ENCODE measurements at regions not wholly inside any gene's neighbourhood (a gene's known extent, or its start where the extent isn't known, plus 50 kb on each side); places are given as distances from the start of the nearest gene placed in this dataset.

GRCh38 chr4:89482251-89482650 lies 174.7 kb upstream of the GPRIN3 start:
- Histone ChIP-seq H3K27ac (no peak overlapping the region), H3K36me3 (no peaks in the 10 kb centered on the region), H3K4me1 (no peaks in the 10 kb centered on the region), H3K9me3 (no peaks in the 10 kb centered on the region), H3K4me3 (no peak overlapping the region), H3K27me3 (no peaks in the 10 kb centered on the region)
- intact Hi-C loops (cut with DNase I): no loop called here
- TF ChIP-seq CTCF (IDR thresholded peaks at IDR 0.05) (no peak), POLR2AphosphoS5 (IDR thresholded peaks at IDR 0.05; ENCODE audit: insufficient read depth in 1 of 2, low read depth in 1 of 2) (no peak), POLR2A (IDR thresholded peaks at IDR 0.05) (no peak)
- no peak for DNase-seq (ENCODE audit: extremely low spot score in 2 of 2)

DNA sequence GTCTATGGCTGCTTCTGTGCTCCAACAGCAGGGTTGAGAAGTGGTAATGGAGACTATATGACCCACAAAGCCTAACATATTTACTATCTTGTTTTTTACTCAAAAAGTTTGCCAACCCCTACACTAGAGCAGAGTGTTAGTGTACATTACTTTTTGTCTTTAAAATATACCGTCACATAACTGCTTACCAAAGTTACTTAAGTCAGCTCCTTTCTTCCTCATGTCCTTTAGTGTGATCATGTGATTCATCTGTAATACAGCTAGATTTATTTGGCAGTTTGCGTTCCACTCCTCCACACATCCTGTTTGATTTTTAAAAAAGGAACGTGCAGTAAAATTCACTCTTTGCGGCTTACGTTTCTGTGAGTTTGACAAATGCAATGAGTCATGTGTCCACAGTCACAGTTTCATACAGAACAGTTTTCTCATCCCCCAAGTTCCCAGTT lies 162.4 kb upstream of the GPRIN3 start:
- Histone ChIP-seq H3K4me3 (no peak overlapping the region), H3K27me3 (no peaks in the 10 kb centered on the region), H3K9me3 (no peaks in the 10 kb centered on the region), H3K27ac (no peak overlapping the region), H3K4me1 (peaks cover 8% of the 10 kb centered on the region), H3K36me3 (no peaks in the 10 kb centered on the region)
- intact Hi-C loops (cut with DNase I): no loop called here
- TF ChIP-seq POLR2A (IDR thresholded peaks at IDR 0.05): no peak
- no peak for TF ChIP-seq CTCF (IDR thresholded peaks at IDR 0.05)
- TF ChIP-seq POLR2AphosphoS5 (IDR thresholded peaks at IDR 0.05; ENCODE audit: insufficient read depth in 1 of 2, low read depth in 1 of 2): peak in 1 of 2 donors; percentile 47
- DNase-seq (ENCODE audit: extremely low spot score in 2 of 2): no peak

- no peak for DNase-seq (ENCODE audit: extremely low spot score in 2 of 2)
- no peak overlapping the region for H3K4me3 ChIP-seq
Observed at GRCh38 chr4:89469516-89469915, 161.9 kb upstream of the GPRIN3 start.

GRCh38 chr4:89468602-89469001 lies 161.0 kb upstream of the GPRIN3 start:
- no peak overlapping the region for H3K27ac ChIP-seq
- peaks cover 8% of the 10 kb centered on the region for H3K4me1 ChIP-seq
- no peaks in the 10 kb centered on the region for H3K9me3 ChIP-seq
- intact Hi-C loops (cut with DNase I): no loop called here
- H3K4me3 ChIP-seq: no peak overlapping the region
- DNase-seq (ENCODE audit: extremely low spot score in 2 of 2): no peak
- TF ChIP-seq CTCF (IDR thresholded peaks at IDR 0.05): no peak
- no peak for TF ChIP-seq POLR2AphosphoS5 (IDR thresholded peaks at IDR 0.05; ENCODE audit: insufficient read depth in 1 of 2, low read depth in 1 of 2)
- no peak for TF ChIP-seq POLR2A (IDR thresholded peaks at IDR 0.05)
- no peaks in the 10 kb centered on the region for H3K36me3 ChIP-seq
- no peaks in the 10 kb centered on the region for H3K27me3 ChIP-seq

More at GRCh38 chr4:89469516-89469915, 161.9 kb upstream of the GPRIN3 start:
- Histone ChIP-seq H3K27me3 (no peaks in the 10 kb centered on the region), H3K4me1 (peaks cover 8% of the 10 kb centered on the region), H3K27ac (no peak overlapping the region), H3K36me3 (no peaks in the 10 kb centered on the region), H3K9me3 (no peaks in the 10 kb centered on the region)
- intact Hi-C loops (cut with DNase I): no loop called here
- TF ChIP-seq POLR2A (IDR thresholded peaks at IDR 0.05) (no peak), CTCF (IDR thresholded peaks at IDR 0.05) (no peak), POLR2AphosphoS5 (IDR thresholded peaks at IDR 0.05; ENCODE audit: insufficient read depth in 1 of 2, low read depth in 1 of 2) (no peak)

DNA sequence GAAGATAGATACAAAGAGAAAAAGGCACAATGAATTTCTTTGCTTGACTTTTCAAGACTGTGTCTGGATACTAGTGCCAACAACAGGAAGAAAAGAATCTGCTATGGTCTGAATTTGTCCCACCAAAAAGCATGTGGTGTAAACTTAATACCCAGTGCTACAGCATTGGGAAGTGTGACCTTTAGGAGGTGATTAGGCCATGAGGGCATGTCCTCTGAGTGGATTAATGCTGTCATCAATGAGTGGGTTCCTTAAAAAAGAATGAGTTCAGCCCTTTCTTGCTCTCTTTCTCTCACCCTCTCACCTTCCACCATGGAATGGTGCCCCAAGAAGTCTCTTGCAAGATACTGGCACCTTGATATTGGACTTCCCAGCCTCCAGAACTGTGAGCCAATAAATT lies 155.7 kb upstream of the GPRIN3 start:
- intact Hi-C loops (cut with DNase I): no loop called here
- H3K4me3 ChIP-seq: no peak overlapping the region
- no peak for DNase-seq (ENCODE audit: extremely low spot score in 2 of 2)
- no peaks in the 10 kb centered on the region for H3K4me1 ChIP-seq
- H3K36me3 ChIP-seq: no peaks in the 10 kb centered on the region
- no peak overlapping the region for H3K27ac ChIP-seq
- no peaks in the 10 kb centered on the region for H3K9me3 ChIP-seq
- TF ChIP-seq POLR2A (IDR thresholded peaks at IDR 0.05) (no peak), POLR2AphosphoS5 (IDR thresholded peaks at IDR 0.05; ENCODE audit: insufficient read depth in 1 of 2, low read depth in 1 of 2) (no peak)
- H3K27me3 ChIP-seq: no peaks in the 10 kb centered on the region

Measured in vagina (tissue), 2 donors.